ENCODE measurements at regions not wholly inside any gene's neighbourhood (a gene's known extent, or its start where the extent isn't known, plus 50 kb on each side); places are given as distances from the start of the nearest gene placed in this dataset.

GRCh38 chr4:38497121-38497520 is 166.9 kb upstream of the KLF3 start:
- TF ChIP-seq MAX (IDR thresholded peaks at IDR 0.05) = no peak
- no peak for TF ChIP-seq RAD21 (IDR thresholded peaks at IDR 0.05; ENCODE audit: low read depth)
